GM12878 (cell line): ENCODE measurements at regions not wholly inside any gene's neighbourhood (a gene's known extent, or its start where the extent isn't known, plus 50 kb on each side); places are given as distances from the start of the nearest gene placed in this dataset.

Experiments used
- ATF3 ChIP-seq: IDR thresholded peaks from 2 replicates; pipeline ENCODE4 v1.6.1; 2011; ENCODE audit warnings: low read depth, mild to moderate bottlenecking, low read length, moderate library complexity, borderline replicate concordance; ENCODE audit errors: extremely low read depth
- CTCF ChIP-seq, 3 experiments: IDR thresholded peaks in 2 of 3; conservative IDR thresholded peaks in 1 of 3; 2 replicates each; pipeline ENCODE4 v1.5.1; 2011; ENCODE audit warnings: low read depth in 3 of 3, low read length in 3 of 3, mild to moderate bottlenecking in 3 of 3, control low read depth in 2 of 3, moderate library complexity in 2 of 3, inconsistent platforms in 1 of 3, mixed read lengths in 1 of 3; ENCODE audit not compliant: control insufficient read depth in 2 of 3, insufficient read depth in 1 of 3; ENCODE audit errors: extremely low read depth in 1 of 3
- JUND ChIP-seq: IDR thresholded peaks from 2 replicates; pipeline ENCODE4 v1.6.1; 2012; ENCODE audit warnings: low read depth, mild to moderate bottlenecking, low read length, improper control_type of control experiment, moderate library complexity
- LARP7 ChIP-seq: fragments of 450-650 bp; IDR thresholded peaks from 2 replicates; pipeline ENCODE4 v1.6.1; 2017; ENCODE audit warnings: mild to moderate bottlenecking
- MXI1 ChIP-seq: fragments of 150-350 bp; IDR thresholded peaks from 2 replicates; pipeline ENCODE4 v1.6.1; 2011; ENCODE audit warnings: low read depth, mild to moderate bottlenecking, inconsistent platforms, low read length, improper control_type of control experiment
- REST ChIP-seq: IDR thresholded peaks from 2 replicates; pipeline ENCODE4 v1.6.1; 2012; ENCODE audit warnings: mild to moderate bottlenecking, low read depth, low read length
- SUZ12 ChIP-seq: fragments of 200-600 bp; sonication (generic); IDR thresholded peaks from one replicate; pipeline ENCODE4 v1.6.1; 2018; ENCODE audit warnings: antibody characterized with exemption, mild to moderate bottlenecking; ENCODE audit not compliant: unreplicated experiment

GRCh38 chr18:61085761-61086160 is 247.5 kb upstream of the CDH20 start:
- no peak for TF ChIP-seq CTCF (IDR thresholded peaks at IDR 0.05 in 2 of 3, conservative IDR thresholded peaks at IDR 0.05 in 1 of 3; ENCODE audit: control insufficient read depth in 2 of 3, extremely low read depth in 1 of 3, insufficient read depth in 1 of 3, low read depth in 3 of 3, low read length in 3 of 3)
- TF ChIP-seq SUZ12, result no peak
- no peak for TF ChIP-seq ATF3
- TF ChIP-seq REST, result no peak
- TF ChIP-seq JUND, result no peak
- no peak for TF ChIP-seq LARP7
- no peak for TF ChIP-seq MXI1
